ENCODE measurements at regions not wholly inside any gene's neighbourhood (a gene's known extent, or its start where the extent isn't known, plus 50 kb on each side); places are given as distances from the start of the nearest gene placed in this dataset.
"Not testable (repeated sequence)": the region's sequence is repeated elsewhere in the genome, so short reads cannot be mapped to it uniquely, and the experiment has no call there.

DNA sequence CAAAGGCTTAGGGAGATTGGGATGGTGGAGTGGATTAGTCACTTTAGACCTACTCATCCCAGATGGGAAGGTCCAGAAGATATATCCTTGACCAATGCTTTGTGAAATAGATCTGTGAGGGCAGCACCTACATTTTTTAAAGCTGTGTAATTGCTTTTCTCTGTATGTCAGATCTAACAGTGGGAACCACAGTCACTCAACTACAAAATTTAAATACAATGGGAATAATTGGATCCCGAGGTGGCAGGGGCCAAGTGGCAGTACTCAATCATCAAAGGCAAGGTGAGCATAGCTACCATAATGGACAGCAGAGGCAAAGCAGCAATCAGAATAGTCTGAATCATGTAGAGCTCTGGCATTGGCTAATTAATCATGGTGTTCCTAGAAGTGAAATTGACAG, 86.1 kb upstream of the PKN2 start:
- TF ChIP-seq, protein P1, sequence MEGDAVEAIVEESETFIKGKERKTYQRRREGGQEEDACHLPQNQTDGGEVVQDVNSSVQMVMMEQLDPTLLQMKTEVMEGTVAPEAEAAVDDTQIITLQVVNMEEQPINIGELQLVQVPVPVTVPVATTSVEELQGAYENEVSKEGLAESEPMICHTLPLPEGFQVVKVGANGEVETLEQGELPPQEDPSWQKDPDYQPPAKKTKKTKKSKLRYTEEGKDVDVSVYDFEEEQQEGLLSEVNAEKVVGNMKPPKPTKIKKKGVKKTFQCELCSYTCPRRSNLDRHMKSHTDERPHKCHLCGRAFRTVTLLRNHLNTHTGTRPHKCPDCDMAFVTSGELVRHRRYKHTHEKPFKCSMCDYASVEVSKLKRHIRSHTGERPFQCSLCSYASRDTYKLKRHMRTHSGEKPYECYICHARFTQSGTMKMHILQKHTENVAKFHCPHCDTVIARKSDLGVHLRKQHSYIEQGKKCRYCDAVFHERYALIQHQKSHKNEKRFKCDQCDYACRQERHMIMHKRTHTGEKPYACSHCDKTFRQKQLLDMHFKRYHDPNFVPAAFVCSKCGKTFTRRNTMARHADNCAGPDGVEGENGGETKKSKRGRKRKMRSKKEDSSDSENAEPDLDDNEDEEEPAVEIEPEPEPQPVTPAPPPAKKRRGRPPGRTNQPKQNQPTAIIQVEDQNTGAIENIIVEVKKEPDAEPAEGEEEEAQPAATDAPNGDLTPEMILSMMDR (IDR thresholded peaks at IDR 0.05; ENCODE audit: insufficient read depth, low read length) = not testable (repeated sequence)
- not testable (repeated sequence) for TF ChIP-seq POLR2AphosphoS5 (IDR thresholded peaks at IDR 0.05; ENCODE audit: low read depth); GABPA (IDR thresholded peaks at IDR 0.05; ENCODE audit: low read depth); SPI1 (IDR thresholded peaks at IDR 0.05; ENCODE audit: borderline replicate concordance, low read depth)
- TF ChIP-seq, protein P2, sequence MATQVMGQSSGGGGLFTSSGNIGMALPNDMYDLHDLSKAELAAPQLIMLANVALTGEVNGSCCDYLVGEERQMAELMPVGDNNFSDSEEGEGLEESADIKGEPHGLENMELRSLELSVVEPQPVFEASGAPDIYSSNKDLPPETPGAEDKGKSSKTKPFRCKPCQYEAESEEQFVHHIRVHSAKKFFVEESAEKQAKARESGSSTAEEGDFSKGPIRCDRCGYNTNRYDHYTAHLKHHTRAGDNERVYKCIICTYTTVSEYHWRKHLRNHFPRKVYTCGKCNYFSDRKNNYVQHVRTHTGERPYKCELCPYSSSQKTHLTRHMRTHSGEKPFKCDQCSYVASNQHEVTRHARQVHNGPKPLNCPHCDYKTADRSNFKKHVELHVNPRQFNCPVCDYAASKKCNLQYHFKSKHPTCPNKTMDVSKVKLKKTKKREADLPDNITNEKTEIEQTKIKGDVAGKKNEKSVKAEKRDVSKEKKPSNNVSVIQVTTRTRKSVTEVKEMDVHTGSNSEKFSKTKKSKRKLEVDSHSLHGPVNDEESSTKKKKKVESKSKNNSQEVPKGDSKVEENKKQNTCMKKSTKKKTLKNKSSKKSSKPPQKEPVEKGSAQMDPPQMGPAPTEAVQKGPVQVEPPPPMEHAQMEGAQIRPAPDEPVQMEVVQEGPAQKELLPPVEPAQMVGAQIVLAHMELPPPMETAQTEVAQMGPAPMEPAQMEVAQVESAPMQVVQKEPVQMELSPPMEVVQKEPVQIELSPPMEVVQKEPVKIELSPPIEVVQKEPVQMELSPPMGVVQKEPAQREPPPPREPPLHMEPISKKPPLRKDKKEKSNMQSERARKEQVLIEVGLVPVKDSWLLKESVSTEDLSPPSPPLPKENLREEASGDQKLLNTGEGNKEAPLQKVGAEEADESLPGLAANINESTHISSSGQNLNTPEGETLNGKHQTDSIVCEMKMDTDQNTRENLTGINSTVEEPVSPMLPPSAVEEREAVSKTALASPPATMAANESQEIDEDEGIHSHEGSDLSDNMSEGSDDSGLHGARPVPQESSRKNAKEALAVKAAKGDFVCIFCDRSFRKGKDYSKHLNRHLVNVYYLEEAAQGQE (IDR thresholded peaks at IDR 0.05; ENCODE audit: insufficient replicate concordance, low read depth) = not testable (repeated sequence)

Measured in HL-60 (cell line).